GM18502 (cell line): ENCODE measurements at regions not wholly inside any gene's neighbourhood (a gene's known extent, or its start where the extent isn't known, plus 50 kb on each side); places are given as distances from the start of the nearest gene placed in this dataset.

ENCODE experiments used
- ATAC-seq: cut with Tn5 transposase; IDR thresholded peaks from one replicate; pipeline ENCODE4 v1.9.1; 2021; ENCODE audit warnings: mild to moderate bottlenecking; ENCODE audit not compliant: unreplicated experiment, poor library complexity

DNA sequence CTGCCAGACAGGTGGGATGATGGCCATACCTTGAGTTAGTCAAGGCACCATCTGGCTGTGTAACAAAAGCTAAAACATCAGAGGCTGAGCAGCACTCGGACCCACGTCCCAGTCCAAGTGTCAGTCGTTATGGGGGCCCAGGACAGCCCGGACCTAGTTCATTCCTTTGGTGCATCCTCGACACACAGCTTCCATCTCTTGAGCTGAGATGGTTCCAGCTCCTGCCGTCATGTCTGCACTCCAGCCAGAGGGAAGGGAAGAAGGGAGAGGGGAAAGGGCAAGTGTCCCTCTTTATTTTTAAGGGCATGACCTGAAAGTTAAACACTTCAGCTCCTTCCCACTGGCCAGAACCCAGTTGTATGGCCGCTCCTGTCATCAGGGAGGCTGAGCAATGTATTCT is 218.0 kb downstream of the SEC14L1 start:
- no peak for ATAC-seq

DNA sequence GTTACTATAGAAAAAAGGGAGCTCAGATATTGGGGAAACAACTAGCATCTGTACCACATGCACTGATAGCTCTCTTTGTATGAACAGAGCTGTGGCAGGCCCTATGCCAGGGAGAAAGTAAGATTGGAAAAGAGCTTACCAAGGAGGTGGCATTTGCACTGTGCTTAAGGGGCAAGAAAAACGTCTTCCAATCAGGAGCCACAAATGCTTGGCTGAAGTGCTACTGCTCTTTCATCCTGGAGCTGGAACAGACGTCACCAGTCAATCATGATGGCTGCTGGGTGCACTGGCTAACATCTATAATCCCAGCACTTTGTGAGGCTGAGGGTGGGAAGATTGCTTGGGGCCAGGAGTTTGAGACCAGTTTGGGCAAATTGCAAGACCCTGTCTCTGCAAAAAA is 218.5 kb downstream of the SEC14L1 start:
- ATAC-seq = no peak

- ATAC-seq = no peak
Observed at GRCh38 chr17:77361986-77362620, 221.3 kb downstream of the SEC14L1 start.

DNA sequence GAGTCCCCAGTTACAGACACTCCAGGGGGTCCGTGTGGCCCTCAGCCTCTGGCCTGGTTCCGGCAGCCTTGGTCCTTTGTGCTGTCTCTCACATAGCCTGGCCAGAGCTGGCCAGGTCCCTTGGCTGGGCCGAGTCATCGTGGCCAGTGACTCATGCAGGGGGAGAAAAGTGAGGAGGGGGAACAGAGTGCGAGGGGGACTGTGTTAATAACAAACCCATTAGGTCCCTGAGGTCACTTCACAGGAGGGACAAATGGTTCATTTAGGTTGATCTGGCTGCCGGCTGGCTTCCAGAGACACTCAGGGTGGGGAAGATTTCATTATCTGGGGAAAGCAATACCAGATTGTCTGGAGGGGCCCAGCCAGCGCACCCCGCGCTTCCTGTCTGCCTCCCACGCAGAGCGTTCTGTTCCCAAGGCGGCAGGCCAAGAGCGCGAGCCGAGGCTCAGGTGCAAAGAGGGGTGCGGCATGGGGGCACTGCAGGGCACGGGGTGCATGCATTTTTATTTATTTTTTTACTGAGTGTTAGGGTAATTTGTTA is 223.1 kb downstream of the SEC14L1 start:
- no peak for ATAC-seq

DNA sequence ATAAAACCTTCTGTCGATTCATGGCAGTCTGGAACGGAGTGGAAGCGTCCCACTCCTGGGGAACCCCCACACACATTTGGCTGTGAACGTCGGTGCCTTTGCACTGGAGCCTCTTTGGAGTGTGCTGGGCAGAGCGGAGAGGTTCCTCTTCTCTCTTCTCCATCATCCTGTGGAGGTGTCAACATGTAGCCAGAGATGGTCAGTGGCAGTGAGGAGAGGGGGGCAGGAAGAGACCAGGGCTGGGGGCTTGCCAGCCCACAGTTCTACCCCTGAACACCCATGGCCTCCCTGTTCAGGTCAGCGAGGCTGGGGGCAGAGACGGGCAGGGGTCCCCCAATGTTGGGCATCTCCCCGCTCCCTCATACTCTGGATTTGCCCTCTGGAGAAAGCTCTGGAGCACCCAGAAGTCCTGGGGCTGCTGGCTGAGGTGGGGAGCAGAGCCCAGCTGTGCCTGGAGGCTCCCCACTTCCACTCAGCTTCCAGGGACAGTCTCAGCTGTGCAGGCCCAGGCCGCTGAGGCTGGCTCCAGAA is 223.7 kb downstream of the SEC14L1 start:
- no peak for ATAC-seq

DNA sequence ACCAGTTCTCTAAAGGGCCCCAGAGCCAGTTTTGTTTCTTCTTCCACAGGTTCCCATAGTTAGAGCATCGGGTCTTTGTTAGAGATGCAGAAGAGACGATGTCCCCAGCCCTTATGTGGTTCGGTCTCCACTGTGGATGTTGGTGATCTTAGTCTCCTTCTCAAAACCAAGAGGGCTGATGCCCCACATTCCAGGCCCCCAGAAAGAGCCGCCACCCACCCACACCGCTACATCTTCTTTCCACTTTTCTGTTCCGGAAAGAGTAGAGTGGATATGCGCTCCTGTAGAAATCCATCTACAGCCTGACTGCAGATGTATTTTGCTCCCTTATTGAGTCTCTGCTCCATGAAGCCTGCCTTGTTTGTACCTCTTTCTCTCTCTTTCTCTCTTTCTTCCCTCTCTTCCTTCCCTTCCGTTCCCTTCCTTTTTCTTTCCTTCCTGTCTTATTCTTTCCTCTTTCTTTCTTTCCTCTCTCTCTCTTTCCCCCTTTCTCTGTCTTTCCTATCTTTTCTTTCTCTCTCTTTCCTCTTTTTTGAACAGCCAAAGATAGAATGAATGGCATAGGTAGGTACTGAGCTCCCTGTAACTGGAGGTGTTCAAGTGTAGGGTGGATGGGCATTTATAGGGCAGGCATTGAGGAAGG is 224.3 kb downstream of the SEC14L1 start:
- no peak for ATAC-seq

GRCh38 chr17:77365584-77366186 is 224.9 kb downstream of the SEC14L1 start:
- ATAC-seq = no peak

DNA sequence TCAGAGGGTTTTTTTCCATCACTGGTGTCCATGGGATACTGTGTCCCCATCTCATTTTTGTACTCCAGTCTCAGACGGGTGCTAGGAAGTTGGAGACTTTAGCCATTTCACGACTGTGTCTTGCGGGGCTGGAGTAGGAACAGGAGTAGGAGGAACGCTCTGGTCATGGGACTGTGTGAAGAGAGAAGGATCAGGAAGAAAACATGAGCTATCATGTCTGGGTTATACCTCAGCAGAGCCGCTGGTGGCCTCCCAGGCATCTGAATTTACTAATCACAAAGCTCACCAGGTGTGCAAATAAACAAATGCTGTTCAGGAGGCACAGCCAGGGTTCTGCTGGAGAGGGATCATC is 225.4 kb downstream of the SEC14L1 start:
- no peak for ATAC-seq

DNA sequence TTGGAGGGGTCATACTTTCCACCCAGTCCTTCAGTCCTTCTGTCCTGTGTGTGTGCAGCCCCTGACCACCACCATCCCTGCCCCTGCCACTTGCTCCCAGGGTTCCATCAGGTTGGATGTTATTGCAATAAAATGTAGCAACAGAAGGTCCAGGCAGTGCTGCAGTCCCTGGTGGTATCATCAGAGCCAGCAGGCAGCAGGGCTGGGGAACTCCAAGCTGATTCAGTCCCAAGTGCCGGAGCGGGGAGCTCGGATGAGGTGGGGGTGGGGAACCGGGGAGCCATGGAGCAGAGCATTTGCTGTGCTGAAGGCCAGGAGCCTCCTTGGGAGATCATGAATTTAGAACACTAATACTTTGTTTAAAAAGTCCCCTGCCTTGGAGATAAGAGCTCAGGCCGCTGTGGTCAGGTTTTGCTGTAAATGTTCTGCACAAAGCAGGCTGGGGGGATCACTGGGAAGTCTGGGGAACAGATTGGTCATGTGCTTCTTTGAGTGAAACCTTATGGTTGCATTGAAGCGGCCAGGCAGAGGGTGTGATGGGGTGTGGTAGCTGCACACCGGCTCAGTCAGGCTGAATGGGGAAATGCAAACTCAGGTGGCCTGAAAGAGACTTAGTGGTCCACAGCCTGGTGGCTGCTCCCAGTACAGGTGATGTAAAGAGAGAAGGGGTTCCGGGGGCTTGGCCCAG is 225.9 kb downstream of the SEC14L1 start:
- ATAC-seq = no peak

DNA sequence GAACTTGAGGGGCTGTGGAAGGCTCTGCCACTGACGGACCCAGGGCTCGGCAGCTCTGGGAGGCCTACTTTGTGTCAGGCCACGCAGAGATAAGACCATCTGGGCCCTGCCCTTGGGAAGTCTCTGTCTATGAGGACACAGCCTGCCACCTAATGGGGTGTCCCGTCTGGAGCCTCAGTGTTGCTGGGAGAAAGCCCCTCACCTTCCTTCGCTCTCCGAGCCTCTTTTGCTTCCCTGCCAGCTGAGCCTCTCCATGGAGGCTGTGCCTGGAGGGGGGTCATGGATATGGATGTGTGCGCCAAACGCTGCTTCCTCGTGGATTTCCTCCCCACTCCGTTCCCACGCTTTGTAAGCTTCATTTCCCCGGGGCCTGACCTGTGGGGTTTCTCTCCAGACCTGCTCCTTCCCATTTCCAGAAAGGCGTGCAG is 228.8 kb downstream of the SEC14L1 start:
- no peak for ATAC-seq

DNA sequence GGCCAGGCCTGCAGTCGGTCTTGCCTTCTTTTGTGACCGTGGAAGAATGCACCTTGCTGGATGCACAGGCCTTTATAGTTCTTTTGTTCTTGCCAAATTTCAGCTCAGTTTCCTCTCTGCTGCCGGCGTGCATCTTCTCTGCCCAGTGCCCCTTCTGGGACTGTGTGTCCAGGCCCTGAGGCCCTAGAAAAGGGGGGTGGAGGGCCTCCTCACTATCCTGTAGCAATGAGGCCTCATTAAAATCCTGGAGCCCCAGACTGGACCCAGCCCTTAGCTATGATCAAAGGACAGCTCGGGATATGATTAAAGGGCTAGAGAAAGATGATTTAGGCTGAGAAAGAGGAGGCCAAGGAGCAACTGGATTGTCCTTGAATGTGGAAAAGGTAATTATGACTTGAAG is 229.8 kb downstream of the SEC14L1 start:
- no peak for ATAC-seq

DNA sequence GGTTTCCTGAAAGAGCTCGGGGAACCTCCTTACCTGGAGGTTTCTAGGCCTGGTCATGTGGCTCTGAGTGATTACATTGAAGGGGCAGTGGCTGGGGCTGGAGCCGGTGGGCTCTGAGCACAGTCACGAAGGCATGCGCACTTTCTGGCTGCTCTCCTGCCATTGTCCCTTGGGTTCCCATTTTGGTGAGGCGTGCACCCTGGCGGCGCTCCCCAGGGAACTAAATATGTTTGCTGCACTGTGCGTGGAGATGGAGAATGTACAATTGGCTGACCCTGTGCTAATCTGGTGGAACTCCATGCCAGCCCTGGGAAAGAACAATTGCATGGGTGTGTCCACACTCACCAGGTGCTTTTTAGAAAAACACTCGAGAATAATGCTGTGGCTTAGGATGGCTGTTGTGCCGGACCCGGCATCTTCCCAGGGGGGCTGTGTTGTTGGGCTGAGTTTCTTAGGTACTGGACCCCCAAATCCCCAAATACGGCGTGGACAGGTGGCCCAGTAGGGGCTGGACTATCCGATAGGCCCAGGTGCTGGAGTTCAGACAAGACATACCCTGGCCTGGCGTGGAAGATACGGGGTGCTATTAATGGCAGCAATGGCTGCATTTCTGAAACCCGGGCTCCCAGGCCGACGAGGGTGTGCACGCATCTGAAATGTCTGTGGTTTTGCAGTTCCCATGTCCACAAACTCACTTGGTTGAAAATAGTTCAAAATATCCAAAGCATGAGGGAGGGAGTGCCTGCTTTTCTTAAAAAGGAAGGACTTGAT is 230.5 kb downstream of the SEC14L1 start:
- ATAC-seq = no peak

DNA sequence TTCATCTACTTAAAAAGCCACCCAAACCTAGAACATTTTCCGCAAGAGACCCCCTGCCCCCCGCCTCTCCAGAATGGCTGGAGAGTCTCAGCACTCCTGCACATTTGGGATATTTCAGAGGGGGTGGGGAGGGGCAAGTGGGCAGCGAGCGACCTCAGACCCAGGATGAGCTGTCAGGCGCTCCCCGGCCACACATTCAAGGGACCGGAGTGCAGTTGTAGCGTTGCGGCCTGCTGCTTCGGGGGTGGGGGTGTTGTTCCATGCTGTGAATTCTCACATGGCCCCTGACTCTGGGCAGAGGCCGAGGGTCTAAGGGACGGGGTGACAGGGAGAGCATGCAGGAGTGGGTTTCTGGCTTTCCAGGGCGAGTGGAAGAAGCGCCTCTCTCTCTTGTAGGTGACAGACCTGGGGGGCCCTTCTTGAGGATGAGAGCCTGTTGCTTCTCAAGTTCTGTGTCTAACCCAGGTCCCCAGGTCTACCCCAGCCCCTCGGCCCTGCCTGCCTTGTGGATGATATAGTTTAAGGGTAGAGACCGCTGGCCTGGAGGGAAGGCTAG is 231.2 kb downstream of the SEC14L1 start:
- ATAC-seq = no peak

DNA sequence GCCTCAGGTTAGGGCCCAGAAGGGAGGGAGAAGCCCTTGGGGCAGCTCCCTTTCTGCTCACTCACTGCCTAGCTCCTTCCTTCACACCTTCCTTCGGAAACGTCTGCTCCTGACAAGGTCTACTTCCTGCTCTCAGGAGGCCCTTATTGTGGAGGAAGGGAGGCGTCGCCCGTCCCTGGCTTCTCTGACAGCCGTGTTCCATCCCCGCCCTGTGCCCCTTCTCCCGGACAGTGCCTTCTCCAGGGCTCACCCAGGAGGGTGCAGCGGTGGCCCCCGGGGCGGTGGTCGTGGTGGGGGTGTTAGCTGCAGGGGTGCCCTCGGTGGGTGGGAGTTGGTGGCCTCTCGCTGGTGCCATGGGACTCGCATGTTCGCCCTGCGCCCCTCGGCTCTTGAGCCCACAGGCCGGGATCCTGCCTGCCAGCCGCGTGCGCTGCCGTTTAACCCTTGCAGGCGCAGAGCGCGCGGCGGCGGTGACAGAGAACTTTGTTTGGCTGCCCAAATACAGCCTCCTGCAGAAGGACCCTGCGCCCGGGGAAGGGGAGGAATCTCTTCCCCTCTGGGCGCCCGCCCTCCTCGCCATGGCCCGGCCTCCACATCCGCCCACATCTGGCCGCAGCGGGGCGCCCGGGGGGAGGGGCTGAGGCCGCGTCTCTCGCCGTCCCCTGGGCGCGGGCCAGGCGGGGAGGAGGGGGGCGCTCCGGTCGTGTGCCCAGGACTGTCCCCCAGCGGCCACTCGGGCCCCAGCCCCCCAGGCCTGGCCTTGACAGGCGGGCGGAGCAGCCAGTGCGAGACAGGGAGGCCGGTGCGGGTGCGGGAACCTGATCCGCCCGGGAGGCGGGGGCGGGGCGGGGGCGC is 231.9 kb downstream of the SEC14L1 start:
- ATAC-seq = peak; percentile 63

- ATAC-seq = peak; percentile 9
Observed at GRCh38 chr17:77373299-77374169, 232.8 kb downstream of the SEC14L1 start.

GRCh38 chr17:77374170-77374936 is 233.6 kb downstream of the SEC14L1 start:
- no peak for ATAC-seq
